ENCODE measurements at regions not wholly inside any gene's neighbourhood (a gene's known extent, or its start where the extent isn't known, plus 50 kb on each side); places are given as distances from the start of the nearest gene placed in this dataset.

GRCh38 chr2:144615866-144616565 is 96.1 kb upstream of the ZEB2 start:
- no peak for DNase-seq (ENCODE audit: low read depth in 3 of 3, low spot score in 1 of 3)

DNA sequence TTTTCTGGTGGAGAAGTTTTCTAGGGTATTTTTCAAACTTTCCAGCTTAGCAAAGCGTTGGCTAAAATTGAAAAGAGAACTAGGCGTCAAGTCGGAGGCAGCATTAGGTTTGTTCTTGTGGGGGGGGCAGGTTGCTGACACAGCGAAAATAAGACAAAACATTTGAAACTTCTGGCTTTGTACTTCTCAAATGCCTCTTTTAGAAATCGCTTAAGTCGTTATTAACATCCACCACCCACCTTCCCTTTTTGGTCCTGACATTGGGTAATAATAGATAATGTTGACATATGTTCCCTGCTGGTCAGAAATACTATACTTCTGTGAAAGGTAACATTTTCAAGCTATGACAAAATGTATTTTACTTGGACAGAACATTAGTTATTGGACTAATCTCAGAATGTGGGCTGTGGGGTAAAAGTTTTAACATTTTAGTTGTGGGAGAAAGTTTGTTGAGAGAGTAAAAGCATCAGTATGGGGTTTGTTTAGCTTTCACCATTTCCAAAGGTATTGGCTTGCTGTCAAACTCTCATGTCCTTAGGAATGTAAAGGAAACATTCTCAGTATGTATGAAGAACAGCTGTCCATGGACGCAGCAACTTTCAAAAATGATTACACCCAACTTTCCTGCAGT is 88.1 kb upstream of the ZEB2 start:
- DNase-seq (ENCODE audit: low read depth in 3 of 3, low spot score in 1 of 3): no peak

GRCh38 chr2:144607099-144607498 is 87.2 kb upstream of the ZEB2 start:
- no peak for DNase-seq (ENCODE audit: low read depth in 3 of 3, low spot score in 1 of 3)

DNA sequence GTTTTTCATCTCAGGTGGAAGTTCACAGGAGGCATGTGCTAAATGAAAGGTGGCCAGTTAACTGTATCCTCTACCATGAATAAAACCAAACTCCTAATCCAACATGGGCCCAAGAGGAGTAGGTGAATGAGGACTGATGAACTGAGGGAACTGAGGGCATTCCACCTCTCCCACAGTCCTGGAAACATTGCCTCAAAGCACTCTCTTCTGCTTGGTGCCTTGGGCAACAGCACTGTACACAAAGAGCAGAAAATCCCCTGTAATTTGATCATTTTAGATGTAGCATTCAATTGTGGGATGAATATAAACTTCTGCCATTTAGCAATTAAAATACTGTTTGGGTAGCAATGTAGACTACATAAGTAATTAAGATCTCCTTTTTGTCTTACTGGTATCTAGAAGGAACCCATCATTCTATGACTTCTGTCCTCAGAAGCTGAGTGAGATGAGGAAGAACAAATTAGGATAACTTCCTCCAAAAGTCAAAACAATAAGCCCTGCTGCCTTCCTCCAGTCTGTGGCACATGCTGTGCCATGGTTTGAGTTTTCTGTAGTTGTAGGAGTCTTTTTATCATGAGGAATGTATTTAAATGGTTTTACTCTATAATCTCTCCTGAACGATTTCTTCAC is 86.7 kb upstream of the ZEB2 start:
- DNase-seq (ENCODE audit: low read depth in 3 of 3, low spot score in 1 of 3): no peak

- DNase-seq (ENCODE audit: low read depth in 3 of 3, low spot score in 1 of 3): no peak
Observed at GRCh38 chr2:144605231-144605840, 85.4 kb upstream of the ZEB2 start.

DNA sequence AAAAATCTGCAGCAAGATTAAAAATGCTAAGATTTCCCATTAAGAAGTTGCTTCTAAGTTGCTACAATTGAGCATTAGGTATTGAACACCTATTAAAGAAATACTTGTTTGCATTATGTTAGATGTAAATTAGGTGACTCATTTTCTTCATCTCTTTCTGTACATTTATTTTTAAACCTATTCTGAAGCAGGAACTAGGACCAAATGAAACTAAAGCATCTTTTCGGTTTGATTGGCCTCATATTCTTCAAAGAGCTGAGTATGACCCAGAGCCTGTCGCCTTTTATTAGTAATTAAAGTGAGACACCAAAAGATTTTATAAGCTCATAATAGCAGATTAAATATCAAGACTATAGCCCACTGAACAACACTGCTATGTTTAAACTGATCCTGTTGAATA is 83.4 kb upstream of the ZEB2 start:
- no peak for DNase-seq (ENCODE audit: low read depth in 3 of 3, low spot score in 1 of 3)

- DNase-seq (ENCODE audit: low read depth in 3 of 3, low spot score in 1 of 3): no peak
Observed at GRCh38 chr2:144598906-144599305, 79.0 kb upstream of the ZEB2 start.

GRCh38 chr2:144597894-144598593 is 78.1 kb upstream of the ZEB2 start:
- no peak for DNase-seq (ENCODE audit: low read depth in 3 of 3, low spot score in 1 of 3)

- DNase-seq (ENCODE audit: low read depth in 3 of 3, low spot score in 1 of 3): no peak
Observed at GRCh38 chr2:144597388-144597787, 77.5 kb upstream of the ZEB2 start.

- DNase-seq (ENCODE audit: low read depth in 3 of 3, low spot score in 1 of 3): no peak
Observed at GRCh38 chr2:144596073-144596871, 76.4 kb upstream of the ZEB2 start.

GRCh38 chr2:144595686-144596072 is 75.8 kb upstream of the ZEB2 start:
- DNase-seq (ENCODE audit: low read depth in 3 of 3, low spot score in 1 of 3): no peak

DNA sequence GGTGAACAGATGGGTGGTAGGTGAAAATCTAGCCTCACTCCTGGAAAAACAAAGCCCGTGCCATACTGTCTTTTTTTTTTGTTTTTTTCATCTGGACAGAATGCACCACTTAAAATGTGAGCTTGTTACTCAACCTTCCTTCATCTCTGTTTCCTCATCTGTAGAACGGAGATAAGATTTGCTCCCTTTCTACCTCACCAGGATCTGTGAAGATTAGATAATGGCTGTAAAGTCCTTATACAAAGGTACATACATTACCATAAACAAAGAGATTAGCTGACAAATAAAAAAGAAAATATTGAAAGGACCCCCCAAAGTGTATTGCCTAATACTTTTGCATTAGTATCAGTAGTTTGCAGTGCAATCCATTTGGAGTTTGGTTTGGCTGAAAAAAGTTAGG is 75.4 kb upstream of the ZEB2 start:
- DNase-seq (ENCODE audit: low read depth in 3 of 3, low spot score in 1 of 3): no peak

DNA sequence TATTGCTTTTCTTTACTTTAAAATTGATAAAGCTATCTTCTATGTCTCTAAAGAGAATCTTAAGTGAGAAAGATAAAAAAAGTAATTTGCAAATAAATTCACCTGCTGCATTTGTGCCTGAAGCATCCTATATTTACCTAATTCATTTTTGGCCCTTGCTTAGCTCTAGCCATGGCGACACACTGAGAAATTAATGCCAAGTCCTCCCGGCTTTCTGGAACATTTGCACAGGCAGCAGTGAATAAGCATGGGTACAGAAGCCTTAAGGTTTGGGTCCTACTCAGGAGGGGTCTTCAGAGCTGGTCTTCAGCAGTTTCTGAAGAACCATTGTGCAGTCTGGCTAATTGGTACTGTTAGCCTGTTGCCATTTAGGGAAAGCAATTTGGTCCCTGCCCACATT is 73.9 kb upstream of the ZEB2 start:
- no peak for DNase-seq (ENCODE audit: low read depth in 3 of 3, low spot score in 1 of 3)

DNA sequence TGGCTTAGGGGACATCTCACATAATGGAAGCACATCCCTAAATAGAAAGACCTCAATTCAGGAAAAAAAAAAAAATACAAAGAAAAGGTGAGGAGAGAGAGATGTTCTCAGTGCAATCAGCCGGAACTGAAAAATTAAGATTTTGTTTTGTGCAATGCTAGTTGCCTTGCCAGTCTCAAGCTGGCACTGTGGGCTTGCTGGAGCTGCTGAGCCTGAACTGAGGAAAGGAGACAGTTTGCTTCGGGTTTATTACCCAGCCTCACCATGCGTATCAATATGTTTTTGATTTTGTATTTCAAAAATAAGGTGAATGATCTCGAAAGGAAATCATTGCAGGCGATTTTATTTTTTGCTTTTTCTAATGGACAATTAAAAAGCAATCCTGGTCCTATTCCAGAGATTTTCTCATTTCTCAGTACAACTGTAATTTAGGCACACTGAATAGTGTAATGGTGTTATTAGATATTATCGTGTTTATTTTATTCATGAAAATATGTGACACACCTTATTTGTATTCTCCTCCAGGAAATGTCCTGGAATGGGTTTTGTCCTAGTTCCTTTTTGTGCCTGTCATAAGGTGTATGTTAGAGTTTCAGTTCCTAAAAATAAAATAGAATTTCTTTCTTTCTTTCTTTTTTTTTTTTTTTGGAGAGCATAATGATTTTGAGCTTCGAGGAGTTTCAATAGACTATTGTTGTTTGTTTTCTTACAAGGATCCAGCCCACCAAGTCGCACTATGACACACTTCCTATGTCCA is 72.8 kb upstream of the ZEB2 start:
- no peak for DNase-seq (ENCODE audit: low read depth in 3 of 3, low spot score in 1 of 3)

DNA sequence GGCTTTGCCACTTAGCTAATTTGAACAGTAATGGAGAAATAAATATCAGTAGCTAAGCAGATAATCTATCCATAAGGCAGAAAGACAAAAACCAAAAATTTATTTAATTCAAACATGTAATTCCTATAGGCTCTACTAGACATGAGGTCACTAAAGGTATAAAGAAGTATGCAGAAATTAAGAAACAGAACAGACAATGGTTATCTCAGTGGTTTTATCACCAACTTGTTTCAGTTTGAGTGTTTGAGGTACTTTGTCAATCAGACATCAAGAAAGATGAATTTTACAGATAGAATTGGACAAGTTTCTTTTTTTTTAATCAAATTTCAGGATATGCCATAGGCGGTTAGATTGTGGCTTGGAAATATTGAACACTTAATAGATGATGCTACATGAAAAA is 67.4 kb upstream of the ZEB2 start:
- no peak for DNase-seq (ENCODE audit: low read depth in 3 of 3, low spot score in 1 of 3)

GRCh38 chr2:144586476-144586875 is 66.6 kb upstream of the ZEB2 start:
- DNase-seq (ENCODE audit: low read depth in 3 of 3, low spot score in 1 of 3): no peak

DNA sequence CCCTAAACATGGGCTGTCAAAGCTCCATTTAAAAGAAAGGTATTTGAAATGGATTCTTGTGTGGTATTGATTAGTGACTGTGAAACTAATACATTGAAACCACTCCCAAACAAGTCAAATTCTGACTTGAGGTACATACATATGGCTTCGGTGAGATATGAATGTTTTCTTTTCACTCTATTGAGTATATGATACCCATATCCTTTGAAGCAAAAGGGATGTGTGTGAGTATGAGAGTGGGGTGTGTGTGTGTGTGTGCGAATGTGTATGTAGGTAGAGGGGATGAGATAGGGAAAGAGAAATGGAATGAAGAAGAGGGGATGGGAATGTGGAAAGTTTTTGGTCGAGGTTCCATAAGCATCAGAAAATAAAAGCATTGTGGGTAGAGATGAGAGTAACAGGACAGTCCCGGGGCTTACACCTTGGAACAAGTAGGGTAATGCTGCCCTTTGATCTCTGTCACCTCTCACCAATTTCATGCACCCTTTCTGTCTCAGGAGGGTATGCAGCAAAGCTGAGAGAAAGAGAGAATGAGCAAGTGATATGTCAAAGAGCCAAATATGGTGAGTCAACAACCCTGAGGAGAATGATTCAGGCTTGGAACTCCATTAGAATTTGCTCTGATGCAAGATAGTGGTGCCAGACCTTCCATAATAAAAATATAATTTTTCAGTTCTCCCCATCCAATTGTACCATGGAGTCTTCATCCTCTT is 64.0 kb upstream of the ZEB2 start:
- no peak for DNase-seq (ENCODE audit: low read depth in 3 of 3, low spot score in 1 of 3)

DNA sequence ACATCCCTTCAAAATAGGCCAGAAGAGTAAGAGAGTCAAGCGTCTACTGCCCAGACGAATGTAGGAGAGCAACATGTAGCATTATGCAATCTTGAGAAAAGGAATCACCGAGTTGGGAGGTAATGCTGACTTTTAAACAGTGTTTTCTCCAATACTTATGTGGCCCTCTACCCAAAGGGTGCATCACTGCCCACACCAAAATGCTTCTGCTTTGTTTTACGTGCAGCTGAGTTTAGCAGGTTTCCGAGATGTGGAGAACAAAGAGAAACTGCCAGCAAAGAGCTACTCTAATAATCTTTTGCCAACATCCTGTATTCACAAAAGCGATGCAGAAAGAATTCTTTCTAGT is 63.4 kb upstream of the ZEB2 start:
- no peak for DNase-seq (ENCODE audit: low read depth in 3 of 3, low spot score in 1 of 3)

DNA sequence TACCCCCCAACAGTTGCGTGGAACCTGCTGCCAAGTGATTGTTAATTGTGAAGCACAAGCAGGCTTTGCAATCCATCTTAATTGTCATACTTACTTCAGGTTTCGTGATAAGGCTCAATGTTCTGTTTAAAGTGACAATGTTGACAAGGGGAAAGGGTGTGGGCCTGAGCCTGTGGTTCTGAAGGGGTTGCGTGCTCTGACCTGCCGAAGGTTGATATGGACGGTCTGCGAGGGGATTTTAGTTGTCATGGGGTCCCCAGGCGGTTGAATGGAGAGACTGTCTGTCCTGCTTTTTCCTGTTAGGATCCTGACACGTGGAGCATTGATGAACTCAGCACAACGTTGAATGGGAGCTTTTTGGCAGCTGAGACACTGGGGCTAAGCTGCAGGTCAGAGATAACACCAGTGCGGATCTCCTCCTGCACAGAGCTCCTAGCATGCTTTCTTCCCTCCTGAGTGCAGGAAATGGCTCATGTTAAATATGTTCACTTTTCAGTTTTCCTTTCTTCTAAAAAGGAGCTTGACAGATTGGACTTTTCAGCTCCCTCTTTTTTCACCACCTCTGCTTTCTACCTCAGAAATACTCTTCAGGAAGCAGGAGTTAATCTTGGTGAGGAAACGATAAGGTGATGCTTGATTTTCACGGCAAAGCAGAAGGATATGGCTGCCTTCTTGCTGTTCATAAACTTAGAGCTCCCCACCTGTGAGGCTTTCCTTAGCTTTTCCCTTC is 62.9 kb upstream of the ZEB2 start:
- DNase-seq (ENCODE audit: low read depth in 3 of 3, low spot score in 1 of 3): no peak
